ENCODE measurements at regions not wholly inside any gene's neighbourhood (a gene's known extent, or its start where the extent isn't known, plus 50 kb on each side); places are given as distances from the start of the nearest gene placed in this dataset.
A peak's percentile ranks its signal among the peaks of the same experiment; 100 is the strongest.

GRCh38 chr20:40073535-40074111 is 615.4 kb downstream of the MAFB start (continued):
- TF ChIP-seq ZNF317 (CRISPR knock-in tag; IDR thresholded peaks at IDR 0.05; ENCODE audit: borderline replicate concordance, low read depth) (no peak), ATF6 (CRISPR knock-in tag; IDR thresholded peaks at IDR 0.05) (no peak), ELF4 (CRISPR knock-in tag; IDR thresholded peaks at IDR 0.05; ENCODE audit: low read depth) (no peak), ZNF423 (CRISPR knock-in tag; IDR thresholded peaks at IDR 0.05) (peak; percentile 54; the same call in 1 of the 2 replicates), NFYB (CRISPR knock-in tag; conservative IDR thresholded peaks at IDR 0.05; ENCODE audit: low read depth) (no peak), CREM (CRISPR knock-in tag; IDR thresholded peaks at IDR 0.05) (no peak), ZNF671 (CRISPR knock-in tag; IDR thresholded peaks at IDR 0.05) (no peak), NR3C1 (CRISPR knock-in tag; conservative IDR thresholded peaks at IDR 0.05; ENCODE audit: low read depth) (no peak), USF2 (CRISPR knock-in tag; IDR thresholded peaks at IDR 0.05) (no peak), PREB (CRISPR knock-in tag; IDR thresholded peaks at IDR 0.05; ENCODE audit: borderline replicate concordance) (no peak), GABPB1 (CRISPR knock-in tag; IDR thresholded peaks at IDR 0.05) (no peak), SP1 (CRISPR knock-in tag; conservative IDR thresholded peaks at IDR 0.05) (peak; percentile 54; the same call in 1 of the 2 replicates), ETV6 (CRISPR knock-in tag; IDR thresholded peaks at IDR 0.05) (peak; percentile 49; the same call in 1 of the 2 replicates), FOXK1 (CRISPR knock-in tag; IDR thresholded peaks at IDR 0.05) (no peak), JUN (CRISPR knock-in tag; IDR thresholded peaks at IDR 0.05) (no peak), GTF2I (CRISPR knock-in tag; conservative IDR thresholded peaks at IDR 0.05) (no peak), ZBTB43 (CRISPR knock-in tag; IDR thresholded peaks at IDR 0.05) (0 out of 2 replicates have a peak, but pooled peaks have one; percentile 32), PRDM15 (CRISPR knock-in tag; IDR thresholded peaks at IDR 0.05) (peak; percentile 52; the same call in 1 of the 2 replicates), ZNF281 (CRISPR knock-in tag; IDR thresholded peaks at IDR 0.05) (no peak), SMAD3 (CRISPR knock-in tag; IDR thresholded peaks at IDR 0.05; ENCODE audit: borderline replicate concordance) (no peak), ZBTB21 (CRISPR knock-in tag; IDR thresholded peaks at IDR 0.05; ENCODE audit: borderline replicate concordance) (no peak), CBFB (CRISPR knock-in tag; IDR thresholded peaks at IDR 0.05; ENCODE audit: low read depth) (no peak), KAT7 (CRISPR knock-in tag; IDR thresholded peaks at IDR 0.05; ENCODE audit: borderline replicate concordance) (no peak), ARID4B (CRISPR knock-in tag; IDR thresholded peaks at IDR 0.05; ENCODE audit: borderline replicate concordance) (no peak)

Measured in WTC11 (cell line).